Retinal pigment epithelial cell (primary cell): ENCODE measurements at regions not wholly inside any gene's neighbourhood (a gene's known extent, or its start where the extent isn't known, plus 50 kb on each side); places are given as distances from the start of the nearest gene placed in this dataset.

Experiments used
- DNase-seq: peaks from one replicate; pipeline ENCODE4 v3.0.0-alpha.2; 2010; ENCODE audit warnings: low read depth
- H3K4me3 ChIP-seq: 2 replicates; pipeline ENCODE4 v1.5.1; 2011; ENCODE audit warnings: mild to moderate bottlenecking, low read length, control low read depth, moderate library complexity
- CTCF ChIP-seq: conservative IDR thresholded peaks from 2 replicates; pipeline ENCODE4 v1.5.1; 2011; ENCODE audit warnings: low read depth, low read length, control low read depth, inconsistent platforms

GRCh38 chr3:72042397-72043203 lies 257.7 kb upstream of the PROK2 start:
- peak; percentile 77 for DNase-seq
- TF ChIP-seq CTCF, result no peak
- H3K4me3 ChIP-seq, result no peak overlapping the region

- no peak overlapping the region for H3K4me3 ChIP-seq
- DNase-seq, result no peak
- no peak for TF ChIP-seq CTCF
These were observed 256.6 kb upstream of the PROK2 start for GRCh38 chr3:72041511-72041910.

GRCh38 chr3:72041076-72041475 lies 256.1 kb upstream of the PROK2 start:
- H3K4me3 ChIP-seq, result no peak overlapping the region
- TF ChIP-seq CTCF, result no peak
- no peak for DNase-seq

- H3K4me3 ChIP-seq, result no peak overlapping the region
- TF ChIP-seq CTCF, result no peak
- no peak for DNase-seq
These were observed 254.7 kb upstream of the PROK2 start for GRCh38 chr3:72039677-72040076.

GRCh38 chr3:72036899-72037298 lies 252.0 kb upstream of the PROK2 start:
- no peak for DNase-seq
- TF ChIP-seq CTCF, result no peak
- H3K4me3 ChIP-seq, result no peak overlapping the region

- DNase-seq, result no peak
- TF ChIP-seq CTCF, result no peak
- H3K4me3 ChIP-seq, result no peak overlapping the region
These were observed 250.7 kb upstream of the PROK2 start for GRCh38 chr3:72035606-72036005.

GRCh38 chr3:72034986-72035385 lies 250.0 kb upstream of the PROK2 start:
- DNase-seq, result no peak
- TF ChIP-seq CTCF, result no peak

More at GRCh38 chr3:72034986-72035385, 250.0 kb upstream of the PROK2 start:
- no peak overlapping the region for H3K4me3 ChIP-seq
